Skeletal muscle cell (primary cell): ENCODE measurements at regions not wholly inside any gene's neighbourhood (a gene's known extent, or its start where the extent isn't known, plus 50 kb on each side); places are given as distances from the start of the nearest gene placed in this dataset.

Experiments
- DNase-seq: peaks from one replicate; pipeline ENCODE4 v3.0.0-alpha.2; 2010; ENCODE audit warnings: low read depth
- H3K4me3 ChIP-seq: 2 replicates; pipeline ENCODE4 v1.5.1; 2011; ENCODE audit warnings: low read depth, mild to moderate bottlenecking, control low read depth, low read length, moderate library complexity

DNA sequence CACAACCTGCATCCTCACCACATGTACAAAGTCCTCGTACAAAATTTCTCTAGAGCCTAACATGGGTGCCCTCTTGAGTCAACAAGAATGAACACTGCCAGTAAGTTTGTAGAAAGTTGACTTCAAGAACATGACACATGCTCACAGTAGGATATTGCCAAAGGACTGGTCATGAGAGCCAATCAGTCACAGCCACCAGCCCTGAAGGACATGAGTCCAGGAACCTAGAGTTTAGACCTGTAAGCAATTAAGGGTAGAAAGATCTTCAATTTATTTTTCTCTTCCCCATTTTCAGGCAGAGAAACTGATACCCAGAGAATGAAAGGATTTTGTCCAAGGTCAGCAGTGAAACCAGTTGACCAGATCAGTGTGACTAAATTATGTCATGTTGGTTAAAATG is 96.1 kb downstream of the MAFB start:
- no peak overlapping the region for H3K4me3 ChIP-seq
- no peak for DNase-seq

DNA sequence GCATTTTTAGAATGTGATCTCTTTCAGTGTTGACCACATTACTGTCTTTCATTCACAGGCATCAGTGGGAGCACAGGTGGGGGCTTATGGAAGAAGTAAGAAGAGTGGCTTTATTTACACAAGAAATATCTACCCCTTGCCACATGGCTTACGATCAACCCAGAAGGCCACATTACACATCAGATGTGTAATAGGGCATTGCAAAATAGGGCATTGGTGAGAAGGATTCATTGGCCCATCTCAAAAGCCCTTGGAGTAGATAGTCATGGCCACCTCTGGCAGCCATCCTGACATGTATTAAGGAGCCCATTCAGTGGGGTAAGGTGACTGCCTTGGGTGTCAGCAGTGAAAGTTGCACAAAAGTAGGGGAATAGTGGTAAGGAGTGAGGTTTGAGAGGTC is 97.5 kb downstream of the MAFB start:
- H3K4me3 ChIP-seq = no peak overlapping the region
- DNase-seq = no peak

DNA sequence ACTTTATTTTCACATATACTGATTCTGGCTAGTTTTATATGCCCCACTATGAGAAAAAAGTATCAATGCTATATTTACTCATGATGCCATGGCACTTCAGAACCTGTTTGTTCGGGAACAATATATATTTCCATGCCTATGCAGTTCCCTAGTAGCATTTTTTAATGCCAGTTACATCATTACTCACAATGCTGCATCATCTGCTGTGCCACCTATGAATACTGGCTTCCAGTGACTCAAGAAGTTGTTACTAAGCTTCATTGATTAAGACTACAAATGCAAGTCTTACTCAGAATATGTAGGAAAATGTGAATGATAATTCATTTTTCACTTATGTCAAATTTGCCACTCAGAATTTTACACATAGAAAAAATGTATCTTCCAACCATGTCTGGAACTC is 97.9 kb downstream of the MAFB start:
- H3K4me3 ChIP-seq = no peak overlapping the region
- no peak for DNase-seq

DNA sequence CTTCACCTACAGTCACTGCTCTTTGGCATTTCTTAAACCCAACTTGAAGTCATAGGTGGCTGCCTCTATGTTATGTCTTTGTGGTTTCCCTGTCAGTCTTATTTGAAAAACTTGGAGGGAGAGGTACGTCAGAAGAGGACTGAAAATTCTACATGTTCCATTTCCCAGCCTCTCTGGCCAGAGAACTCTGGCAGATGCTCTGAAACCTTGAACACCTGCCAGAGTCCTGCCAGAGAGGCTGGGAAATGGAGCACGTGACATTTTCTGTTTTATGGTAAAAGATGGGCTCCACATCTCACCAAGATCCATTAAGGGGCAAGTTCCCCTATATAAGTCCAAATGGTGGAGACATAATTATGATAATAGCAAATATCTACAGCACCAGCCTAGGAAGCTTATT is 99.5 kb downstream of the MAFB start:
- no peak for DNase-seq
- H3K4me3 ChIP-seq = no peak overlapping the region

DNA sequence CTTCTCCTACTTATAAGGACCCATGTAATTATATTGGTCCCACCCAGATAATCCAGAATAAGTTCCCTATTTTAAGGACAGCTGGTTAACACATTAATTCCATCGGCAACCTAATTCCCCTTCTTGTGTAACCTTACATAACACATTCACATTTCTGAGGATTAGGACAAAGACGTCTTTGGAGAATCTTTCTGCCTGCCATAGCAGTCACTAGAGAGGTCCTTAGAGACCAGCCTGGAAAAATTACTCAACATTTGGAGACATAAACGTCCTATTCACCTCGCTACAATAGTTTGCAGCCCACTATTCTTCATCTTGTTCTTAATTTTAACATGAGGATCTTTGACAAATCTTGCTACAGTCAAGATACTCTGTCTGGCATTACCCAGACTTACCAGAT is 100.1 kb downstream of the MAFB start:
- no peak for DNase-seq
- H3K4me3 ChIP-seq = no peak overlapping the region

DNA sequence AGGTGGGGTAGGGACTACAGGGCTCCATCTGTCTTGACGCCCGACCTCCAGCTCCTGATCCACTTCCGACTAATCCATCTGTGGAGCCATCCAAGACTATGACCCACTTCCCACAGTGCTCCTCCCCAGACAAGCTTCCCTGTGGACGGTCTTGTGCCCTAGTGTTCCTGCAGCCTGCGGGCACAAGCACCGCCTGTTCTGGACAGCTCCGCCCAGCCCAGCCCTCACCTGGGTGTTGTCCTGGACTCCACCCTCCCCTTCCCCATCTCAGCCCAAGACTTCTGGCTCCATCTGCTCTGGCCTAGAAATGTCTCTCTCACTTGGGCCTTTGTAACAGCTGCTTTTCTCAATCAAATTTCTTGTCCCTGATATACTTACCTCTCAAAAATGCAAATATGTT is 102.0 kb downstream of the MAFB start:
- no peak for DNase-seq
- no peak overlapping the region for H3K4me3 ChIP-seq

DNA sequence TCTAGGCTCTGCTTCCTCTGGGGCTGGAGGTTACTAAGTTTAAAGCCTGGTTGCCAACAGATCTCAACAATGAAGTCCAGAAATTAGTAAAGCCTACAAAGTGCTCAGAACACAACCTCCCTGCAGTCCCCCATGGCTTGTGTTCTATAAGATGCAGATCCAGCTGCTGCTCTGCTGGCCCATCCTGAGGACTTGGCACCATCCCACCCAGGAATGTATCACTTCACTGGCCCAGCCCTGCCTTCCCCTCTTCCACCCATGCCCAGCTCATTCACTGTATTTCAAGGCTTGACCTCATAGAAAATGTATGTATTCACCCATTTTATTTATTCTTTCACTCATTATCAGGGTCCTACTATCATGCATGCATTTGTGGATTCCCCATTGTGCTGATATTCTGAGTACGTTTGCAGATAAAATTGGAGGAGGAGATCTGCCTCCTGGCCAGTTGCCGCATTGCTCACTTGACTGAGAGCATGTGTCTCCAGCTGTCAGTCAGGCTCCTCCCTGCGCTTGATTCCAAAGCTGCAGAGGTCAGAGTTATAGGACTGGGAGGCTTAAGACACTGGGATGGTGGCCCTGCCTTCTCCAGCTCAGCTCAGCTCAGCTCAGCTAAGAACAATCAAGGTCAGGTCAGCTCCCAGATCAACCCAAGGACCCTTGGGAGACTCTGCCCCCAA is 104.8 kb downstream of the MAFB start:
- DNase-seq = no peak
- no peak overlapping the region for H3K4me3 ChIP-seq

DNA sequence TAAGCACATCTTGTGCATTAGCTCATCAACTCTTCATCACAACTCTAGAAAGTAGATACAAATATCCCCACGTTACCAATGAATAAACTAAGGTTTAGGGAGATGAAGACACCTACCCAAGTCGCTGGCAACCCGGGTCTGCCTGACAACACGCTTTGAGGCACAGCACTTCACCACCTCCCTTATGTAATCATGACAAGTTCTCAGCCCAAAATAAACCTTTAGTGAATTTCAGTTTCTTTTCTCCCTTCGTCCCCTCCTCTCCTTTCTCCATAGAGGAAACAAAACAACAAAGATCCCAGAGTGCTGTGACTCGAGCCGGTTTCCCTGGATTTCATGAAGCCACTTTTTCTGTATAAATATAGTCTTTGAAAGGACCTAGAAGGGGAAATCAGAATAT is 105.4 kb downstream of the MAFB start:
- H3K4me3 ChIP-seq = no peak overlapping the region
- DNase-seq = no peak

DNA sequence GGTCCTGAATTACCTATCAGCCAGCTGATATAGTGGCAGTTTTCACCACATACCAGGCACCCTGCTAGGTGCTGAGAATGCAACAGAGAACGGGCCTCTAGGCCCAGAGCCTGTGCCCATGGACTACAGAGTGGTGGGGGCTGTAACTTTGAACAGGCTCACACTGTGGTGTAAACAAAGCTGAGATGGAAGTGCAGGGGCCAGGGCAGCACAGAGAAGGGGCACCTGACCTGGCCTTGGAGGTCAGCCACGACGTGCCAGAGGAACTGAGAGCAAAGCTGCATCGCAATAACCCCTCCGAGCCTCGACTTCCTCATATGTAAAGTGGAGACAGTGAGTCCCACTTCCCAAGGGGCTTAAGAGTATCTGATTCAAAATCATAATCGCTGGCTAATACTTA is 105.8 kb downstream of the MAFB start:
- no peak for DNase-seq
- H3K4me3 ChIP-seq = no peak overlapping the region

DNA sequence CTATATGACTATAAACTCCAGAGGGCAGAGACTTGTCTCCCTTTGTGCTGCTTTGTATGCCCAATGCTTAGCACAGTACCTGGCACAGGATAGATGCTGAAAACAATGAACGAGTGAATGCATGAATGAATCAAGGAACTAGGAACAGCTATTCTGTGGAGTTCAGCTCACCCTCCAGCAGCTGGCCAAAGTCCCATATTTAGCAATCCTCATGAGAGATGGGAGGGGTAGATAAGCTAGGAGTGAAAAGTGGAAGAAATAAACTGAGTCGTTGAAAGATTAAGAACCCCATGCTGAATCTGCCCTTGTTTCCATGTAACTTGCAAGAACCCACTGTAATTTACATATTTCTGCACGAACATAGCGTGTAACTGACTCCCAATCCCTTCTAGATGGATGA is 106.5 kb downstream of the MAFB start:
- DNase-seq = no peak
- H3K4me3 ChIP-seq = no peak overlapping the region

DNA sequence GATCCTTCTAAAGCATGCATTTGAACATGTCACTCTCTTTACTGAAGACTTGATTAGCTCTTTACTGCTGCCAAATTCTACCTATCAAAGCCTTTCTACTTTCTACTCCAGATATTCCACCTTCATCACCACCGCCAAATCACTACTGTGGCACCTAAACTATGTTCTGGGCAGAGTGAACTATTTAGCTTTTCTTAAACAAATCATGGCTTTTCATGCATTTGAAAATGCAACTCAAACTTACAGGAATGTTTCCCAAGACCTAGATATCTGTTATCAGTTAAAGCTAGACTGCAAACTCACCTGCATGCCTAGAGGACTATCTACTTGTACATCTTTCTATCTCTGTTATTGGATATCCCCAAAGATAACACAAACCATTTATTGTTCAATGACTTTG is 109.3 kb downstream of the MAFB start:
- DNase-seq = no peak
- no peak overlapping the region for H3K4me3 ChIP-seq

DNA sequence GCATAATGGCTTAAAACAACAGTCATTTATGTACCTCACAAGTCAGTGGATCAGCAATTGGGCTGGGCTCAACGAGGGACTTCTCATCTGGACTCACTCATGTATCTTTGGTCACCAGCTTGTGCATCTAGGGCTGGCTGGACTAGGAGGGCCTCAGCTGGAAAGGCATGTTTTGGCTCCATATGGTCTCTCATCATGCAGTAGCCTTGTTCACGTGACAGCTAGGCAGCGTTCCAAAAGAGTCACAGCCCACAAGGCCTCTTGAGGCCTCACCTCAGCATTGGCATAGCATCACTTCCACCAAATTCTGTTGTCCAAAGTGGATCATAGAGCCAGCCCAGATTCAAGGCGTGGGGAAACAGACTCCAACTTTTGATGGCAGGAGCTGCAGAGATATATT is 110.1 kb downstream of the MAFB start:
- no peak for DNase-seq
- no peak overlapping the region for H3K4me3 ChIP-seq

DNA sequence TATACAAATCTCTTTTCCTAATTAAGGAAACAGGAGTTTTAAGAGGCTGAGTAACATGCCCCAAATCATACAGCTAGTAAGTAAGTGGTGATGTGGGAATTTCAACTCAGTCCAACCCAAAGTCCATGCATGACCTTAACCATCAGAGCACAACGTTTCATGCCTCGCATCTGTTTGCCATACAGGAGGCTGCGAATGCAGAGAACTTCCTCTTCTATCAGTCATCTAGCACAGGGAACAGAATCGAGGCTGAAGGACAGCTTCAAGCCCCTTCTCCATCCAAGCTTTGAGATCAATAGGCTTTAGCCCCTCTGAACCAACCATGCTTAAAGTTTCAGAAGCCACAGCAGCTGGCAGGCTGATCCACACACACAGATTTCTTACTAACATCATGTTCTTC is 113.2 kb downstream of the MAFB start:
- no peak overlapping the region for H3K4me3 ChIP-seq
- DNase-seq = no peak

DNA sequence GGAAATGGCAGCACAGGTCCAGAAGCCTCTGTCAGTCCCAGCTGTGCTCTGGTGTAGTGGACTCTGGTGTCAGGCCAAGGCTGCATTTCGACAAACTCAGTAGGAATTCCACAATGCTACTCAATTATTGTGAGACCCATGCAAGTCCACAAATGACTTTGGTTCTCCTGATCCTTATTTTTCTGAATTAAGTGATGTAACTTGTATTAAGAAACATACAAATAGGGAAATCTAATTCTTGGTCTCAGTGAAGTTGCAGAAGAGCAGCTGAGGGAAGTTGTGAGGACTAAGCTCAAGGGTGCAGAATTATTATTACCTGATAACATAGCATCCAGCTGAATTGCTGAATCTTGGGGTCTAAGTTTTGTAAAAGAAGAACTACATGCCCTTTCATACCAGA is 116.8 kb downstream of the MAFB start:
- no peak for DNase-seq

DNA sequence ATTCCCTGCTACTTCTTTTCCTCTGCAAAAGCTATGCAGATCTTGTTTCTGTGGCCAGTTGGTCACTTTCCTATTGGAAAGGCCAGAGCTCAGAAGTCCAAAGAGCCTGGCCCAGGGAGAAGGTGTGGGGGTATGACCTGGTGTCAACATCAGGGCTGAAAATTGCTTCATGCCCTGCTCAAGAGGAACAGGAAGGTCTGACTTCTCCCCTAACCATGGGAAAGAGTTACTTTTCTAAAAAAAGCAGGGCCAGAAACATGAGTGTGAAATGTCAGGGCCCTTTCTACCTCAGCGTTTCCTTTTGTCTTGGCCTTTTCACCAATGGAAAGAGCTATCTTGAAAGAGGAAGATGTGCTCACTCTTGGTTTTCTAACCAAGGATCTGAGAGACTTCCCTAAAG is 117.4 kb downstream of the MAFB start:
- H3K4me3 ChIP-seq = no peak overlapping the region
- no peak for DNase-seq

More for the DNA sequence above, 116.8 kb downstream of the MAFB start:
- H3K4me3 ChIP-seq = no peak overlapping the region

DNA sequence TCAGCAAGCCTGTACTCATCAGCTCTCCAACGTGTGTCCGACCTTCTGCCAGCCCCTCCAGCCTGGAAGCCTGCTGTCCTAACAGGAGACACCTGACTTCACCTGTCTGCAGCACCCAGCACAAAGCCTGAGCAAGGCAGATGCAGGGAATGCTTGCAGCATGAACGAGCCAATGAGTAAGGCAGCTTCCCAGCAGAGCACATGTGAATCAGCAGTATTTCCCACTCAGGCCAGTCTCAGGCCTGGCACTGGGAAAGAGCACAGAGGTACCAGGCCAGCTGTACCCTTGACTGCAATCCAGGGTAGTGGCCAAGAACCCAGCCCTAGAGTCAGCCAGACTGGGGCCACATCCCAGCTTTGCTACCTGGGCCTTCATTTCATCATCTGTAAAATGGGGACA is 120.8 kb downstream of the MAFB start:
- H3K4me3 ChIP-seq = no peak overlapping the region
- no peak for DNase-seq

DNA sequence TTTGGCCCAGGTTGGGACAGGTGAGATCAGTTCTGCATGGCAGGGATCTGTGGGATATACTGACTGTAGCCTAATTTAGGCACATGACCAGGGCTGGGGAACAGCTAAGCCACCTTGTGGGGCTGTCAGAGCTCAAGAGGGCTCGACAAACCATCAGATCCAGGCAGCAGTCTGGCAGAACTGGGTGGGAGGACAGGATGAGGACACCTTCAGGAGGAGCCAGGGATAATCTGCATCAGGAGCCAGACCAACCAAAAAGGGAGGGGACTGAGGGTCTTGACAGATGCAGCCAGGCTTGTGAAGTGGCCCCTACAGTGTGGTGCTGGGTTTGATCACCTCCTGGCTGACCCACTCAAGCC is 123.4 kb downstream of the MAFB start:
- DNase-seq = no peak
- no peak overlapping the region for H3K4me3 ChIP-seq

DNA sequence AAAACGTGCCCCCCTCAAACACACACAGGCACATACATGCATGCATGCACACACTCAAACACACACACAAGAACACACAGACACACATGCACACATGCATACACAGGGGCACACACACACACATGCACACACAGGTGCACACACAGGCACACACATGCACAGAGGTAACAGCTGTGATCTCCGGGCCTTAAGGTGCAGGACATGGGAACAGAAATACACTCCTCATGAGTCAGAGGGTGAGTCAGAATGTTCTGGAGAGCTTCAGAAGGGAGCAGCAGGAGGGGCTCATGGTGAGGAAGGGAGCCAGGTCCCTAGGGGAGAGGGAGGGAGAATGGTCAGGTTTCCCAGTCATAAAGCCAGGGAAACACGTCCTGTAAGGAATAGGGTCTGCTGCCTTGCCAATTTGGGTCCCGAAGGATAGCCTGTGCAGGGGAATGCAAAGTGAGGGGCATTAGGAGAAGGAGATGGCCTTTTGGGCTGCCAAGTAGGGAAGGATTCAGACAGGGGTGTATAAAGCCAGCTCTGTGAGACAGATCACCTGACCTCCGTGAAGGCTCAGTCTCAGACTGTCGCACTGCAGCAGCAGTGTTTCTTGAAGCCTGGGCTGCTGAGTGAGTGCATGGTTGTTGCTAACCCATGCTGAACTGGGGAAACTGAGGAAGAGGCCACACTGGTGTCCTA is 123.9 kb downstream of the MAFB start:
- DNase-seq = peak; percentile 40
- H3K4me3 ChIP-seq = no peak overlapping the region

DNA sequence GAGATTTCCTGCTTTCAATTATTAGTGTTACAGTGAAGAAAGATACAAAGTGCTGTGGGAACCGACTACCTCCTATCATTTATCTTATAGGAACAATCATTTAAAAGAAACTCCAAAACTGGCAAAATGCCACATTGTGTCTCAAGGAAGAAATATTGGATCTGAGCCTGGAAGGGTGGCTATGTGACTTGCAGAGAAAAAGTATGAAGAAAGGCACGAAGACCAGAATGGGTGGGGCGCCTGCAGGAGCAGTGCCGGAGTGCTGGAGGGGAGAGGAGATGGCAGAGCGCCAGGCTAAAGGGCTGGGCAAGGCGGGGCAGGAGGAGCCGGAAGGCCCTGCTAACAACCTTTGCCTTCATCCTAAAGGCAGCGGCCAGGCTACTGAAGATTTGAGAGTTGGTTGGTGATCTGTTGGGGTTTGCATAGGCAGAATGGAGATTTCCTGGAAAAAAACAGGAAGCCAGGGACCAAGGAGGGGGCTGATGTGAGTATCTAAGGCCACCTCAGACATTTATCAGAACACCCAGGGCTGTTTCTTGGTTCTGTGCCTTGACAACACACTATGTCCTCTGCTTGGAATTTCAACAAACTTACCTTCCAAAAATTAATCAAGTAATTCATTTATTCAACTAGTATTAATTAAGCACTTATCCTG is 125.6 kb downstream of the MAFB start:
- no peak overlapping the region for H3K4me3 ChIP-seq
- no peak for DNase-seq

DNA sequence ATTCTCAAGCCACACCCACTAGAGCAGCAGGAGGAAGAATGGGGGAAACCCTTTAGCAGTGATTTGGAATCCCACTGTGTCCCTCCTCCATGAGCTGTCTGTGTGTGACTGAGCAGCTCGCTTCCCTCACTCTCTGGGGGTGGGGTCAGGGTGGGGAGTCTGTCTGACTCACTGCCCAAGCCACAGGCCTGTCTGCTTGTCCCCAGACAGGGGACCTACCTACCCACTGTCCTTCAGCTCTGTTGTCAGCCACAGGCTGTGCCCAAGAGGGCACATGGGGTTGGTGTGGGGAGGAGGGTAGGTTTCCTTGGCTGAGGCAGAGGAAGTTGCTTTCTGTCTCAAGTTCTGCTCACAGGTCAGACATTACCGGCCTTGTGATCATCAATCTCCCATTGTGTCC is 127.0 kb downstream of the MAFB start:
- DNase-seq = no peak
- no peak overlapping the region for H3K4me3 ChIP-seq

DNA sequence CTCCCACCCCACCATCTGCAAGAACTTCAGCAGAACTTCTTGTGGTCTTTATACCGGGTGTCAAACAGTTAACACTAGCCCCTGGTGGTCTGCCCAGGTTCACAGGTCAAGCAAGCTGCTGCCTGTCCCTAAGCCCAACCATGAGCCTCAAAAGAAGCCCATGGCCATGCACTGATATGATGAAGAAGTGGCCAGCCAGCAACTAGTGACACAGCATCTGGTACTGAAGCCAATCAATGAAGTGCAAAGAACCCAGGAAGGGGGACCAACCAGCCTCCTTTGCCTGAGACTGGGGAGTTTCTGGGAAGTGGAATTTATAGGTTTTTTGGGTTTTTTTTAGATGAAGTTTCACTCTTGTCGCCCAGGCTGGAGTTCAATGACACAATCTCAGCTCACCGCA is 127.8 kb downstream of the MAFB start:
- no peak for DNase-seq
- no peak overlapping the region for H3K4me3 ChIP-seq
